ENCODE measurements at regions not wholly inside any gene's neighbourhood (a gene's known extent, or its start where the extent isn't known, plus 50 kb on each side); places are given as distances from the start of the nearest gene placed in this dataset.
A peak's percentile ranks its signal among the peaks of the same experiment; 100 is the strongest.

- WGBS, 2 donors = 80 to 83% methylated on average over 4 of the region's 4 CpGs
- no peak for TF ChIP-seq CTCF (IDR thresholded peaks at IDR 0.05)
- DNase-seq (no peak), ATAC-seq (peak in 1 of 8 donors; percentile 51)
- intact Hi-C loops (cut with DNase I) = no loop called here
- no peak overlapping the region for H3K4me3 ChIP-seq
- no peak overlapping the region for H3K27ac ChIP-seq
- peaks cover 0 to 7% (median 0%) of the 10 kb centered on the region in 9 donors for H3K4me1 ChIP-seq
- peaks cover 0 to 8% (median 0%) of the 10 kb centered on the region in 11 donors for H3K9me3 ChIP-seq
- H3K27me3 ChIP-seq = peaks cover 0 to 5% (median 0%) of the 10 kb centered on the region in 7 donors
- no peaks in the 10 kb centered on the region for H3K36me3 ChIP-seq
These were observed 220.9 kb downstream of the GADD45G start for GRCh38 chr9:89825669-89826068.

GRCh38 chr9:89826186-89826585 is 221.4 kb downstream of the GADD45G start:
- intact Hi-C loops (cut with DNase I) = no loop called here
- TF ChIP-seq CTCF (IDR thresholded peaks at IDR 0.05) = no peak
- Histone ChIP-seq H3K27ac (no peak overlapping the region), H3K36me3 (no peaks in the 10 kb centered on the region), H3K4me1 (peaks cover 0 to 7% (median 0%) of the 10 kb centered on the region in 9 donors), H3K4me3 (no peak overlapping the region), H3K27me3 (peaks cover 0 to under 1% (median 0%) of the 10 kb centered on the region in 7 donors), H3K9me3 (peaks cover 0 to 8% (median 0%) of the 10 kb centered on the region in 11 donors)
- 90 to 94% methylated on average over 8 of the region's 8 CpGs for WGBS, 2 donors
- ATAC-seq = no peak
- DNase-seq = no peak

GRCh38 chr9:89829346-89829745 is 224.5 kb downstream of the GADD45G start:
- intact Hi-C loops (cut with DNase I) = no loop called here
- TF ChIP-seq CTCF (IDR thresholded peaks at IDR 0.05) = no peak
- Histone ChIP-seq H3K36me3 (no peaks in the 10 kb centered on the region), H3K4me3 (no peak overlapping the region), H3K9me3 (peaks cover 0 to 8% (median 0%) of the 10 kb centered on the region in 11 donors), H3K27me3 (no peaks in the 10 kb centered on the region), H3K27ac (no peak overlapping the region), H3K4me1 (peaks cover 0 to 7% (median 0%) of the 10 kb centered on the region in 9 donors)
- DNase-seq = no peak
- 69 to 83% methylated on average over 4 of the region's 4 CpGs for WGBS, 2 donors
- ATAC-seq = no peak

GRCh38 chr9:89835666-89836065 is 230.9 kb downstream of the GADD45G start:
- no peaks in the 10 kb centered on the region for H3K36me3 ChIP-seq
- TF ChIP-seq CTCF (IDR thresholded peaks at IDR 0.05) = no peak
- intact Hi-C loops (cut with DNase I) = no loop called here
- WGBS, 2 donors = 74 to 82% methylated on average over 5 of the region's 5 CpGs
- H3K4me1 ChIP-seq = peaks cover 0 to 16% (median 7%) of the 10 kb centered on the region in 9 donors
- H3K27me3 ChIP-seq = no peaks in the 10 kb centered on the region
- DNase-seq = no peak
- no peak overlapping the region for H3K4me3 ChIP-seq
- no peak for ATAC-seq
- H3K9me3 ChIP-seq = peaks cover 0 to 4% (median 0%) of the 10 kb centered on the region in 11 donors
- H3K27ac ChIP-seq = no peak overlapping the region
